NCI-H526 treated with DMSO at 0.1 percent for 48 hours (cell line): ENCODE measurements at regions not wholly inside any gene's neighbourhood (a gene's known extent, or its start where the extent isn't known, plus 50 kb on each side); places are given as distances from the start of the nearest gene placed in this dataset.

Source experiments
- DNase-seq: peaks from one replicate; lab custom pipeline; 2025; lab: John Stamatoyannopoulos, UW

GRCh38 chr1:94707321-94708298, 112.5 kb upstream of the SLC44A3 start:
- DNase-seq: no peak

- no peak for DNase-seq
Measured at GRCh38 chr1:94702442-94702815, 117.7 kb upstream of the SLC44A3 start.

GRCh38 chr1:94701796-94702441, 118.2 kb upstream of the SLC44A3 start:
- no peak for DNase-seq

GRCh38 chr1:94698759-94699502, 121.2 kb upstream of the SLC44A3 start:
- no peak for DNase-seq

GRCh38 chr1:94698356-94698755, 121.8 kb upstream of the SLC44A3 start:
- no peak for DNase-seq

- DNase-seq: no peak
Measured at GRCh38 chr1:94697839-94698238, 122.3 kb upstream of the SLC44A3 start.

GRCh38 chr1:94694226-94694915, 125.8 kb upstream of the SLC44A3 start:
- DNase-seq: no peak

GRCh38 chr1:94693435-94693834, 126.7 kb upstream of the SLC44A3 start:
- DNase-seq: no peak

GRCh38 chr1:94693029-94693428, 127.1 kb upstream of the SLC44A3 start:
- DNase-seq: no peak

GRCh38 chr1:94688646-94689045, 131.5 kb upstream of the SLC44A3 start:
- no peak for DNase-seq

GRCh38 chr1:94686882-94687281, 133.3 kb upstream of the SLC44A3 start:
- no peak for DNase-seq

- no peak for DNase-seq
Measured at GRCh38 chr1:94684690-94685250, 135.4 kb upstream of the SLC44A3 start.

GRCh38 chr1:94683886-94684285, 136.3 kb upstream of the SLC44A3 start:
- no peak for DNase-seq

GRCh38 chr1:94680039-94680377, 138.4 kb upstream of the F3 start:
- no peak for DNase-seq

GRCh38 chr1:94679332-94680038, 137.9 kb upstream of the F3 start:
- DNase-seq: no peak

GRCh38 chr1:94678202-94678848, 136.8 kb upstream of the F3 start:
- no peak for DNase-seq

- no peak for DNase-seq
Measured at GRCh38 chr1:94677714-94678113, 136.2 kb upstream of the F3 start.

- DNase-seq: no peak
Measured at GRCh38 chr1:94677087-94677486, 135.5 kb upstream of the F3 start.

- no peak for DNase-seq
Measured at GRCh38 chr1:94676686-94677085, 135.1 kb upstream of the F3 start.

GRCh38 chr1:94675373-94675772, 133.8 kb upstream of the F3 start:
- DNase-seq: no peak

- DNase-seq: no peak
Measured at GRCh38 chr1:94674876-94675275, 133.3 kb upstream of the F3 start.
